ENCODE measurements at regions not wholly inside any gene's neighbourhood (a gene's known extent, or its start where the extent isn't known, plus 50 kb on each side); places are given as distances from the start of the nearest gene placed in this dataset.

GRCh38 chr15:38863381-38863780 lies 298.8 kb upstream of the RASGRP1 start:
- H3K23ac ChIP-seq (ENCODE audit: low read length), result no peak overlapping the region
- no peaks in the 10 kb centered on the region for H3K27me3 ChIP-seq (ENCODE audit: insufficient read depth, low read length)
- WGBS (ENCODE audit: extremely low coverage, insufficient coverage, insufficient read length), result no CpG with 5 or more reads among the region's 4 CpGs

GRCh38 chr15:38864122-38864521 lies 299.5 kb upstream of the RASGRP1 start:
- no peak overlapping the region for H3K4me2 ChIP-seq (ENCODE audit: low read length)
- no peak overlapping the region for H2AFZ ChIP-seq (ENCODE audit: insufficient read depth, low read length, poor library complexity)
- H3K4me1 ChIP-seq (ENCODE audit: control insufficient read depth in 1 of 2, insufficient read depth in 2 of 2, low read length in 2 of 2), result peaks cover 0 to 2% of the 10 kb centered on the region in 2 experiments
- no peaks in the 10 kb centered on the region for H3K27me3 ChIP-seq (ENCODE audit: insufficient read depth, low read length)
- H4K12ac ChIP-seq (ENCODE audit: low read depth, low read length), result no peak overlapping the region
- no peak overlapping the region for H3K9ac ChIP-seq (ENCODE audit: low read length)
- no peaks in the 10 kb centered on the region for H3K36me3 ChIP-seq (ENCODE audit: control insufficient read depth in 1 of 2, insufficient read depth in 2 of 2, low read length in 2 of 2)
- no peak overlapping the region for H3K14ac ChIP-seq (ENCODE audit: low read length)
- H3K9me3 ChIP-seq (ENCODE audit: insufficient read depth, low read depth, low read length), result no peaks in the 10 kb centered on the region
- no peak overlapping the region for H3K23ac ChIP-seq (ENCODE audit: low read length)
- H2BK120ac ChIP-seq (ENCODE audit: insufficient read depth, low read length, poor library complexity), result no peak overlapping the region
- no peak overlapping the region for H2BK5ac ChIP-seq (ENCODE audit: low read depth, low read length, poor library complexity)
- no CpG with 5 or more reads among the region's 3 CpGs for WGBS (ENCODE audit: extremely low coverage, insufficient coverage, insufficient read length)
- peak in 1 of 2 donors; percentile 6 for DNase-seq
- H3K18ac ChIP-seq (ENCODE audit: low read length), result no peak overlapping the region
- H3K79me1 ChIP-seq (ENCODE audit: low read length), result no peaks in the 10 kb centered on the region
- no peaks in the 10 kb centered on the region for H3K79me2 ChIP-seq (ENCODE audit: control insufficient read depth, insufficient read depth, low read length, poor library complexity)
- no peak overlapping the region for H3K4me3 ChIP-seq (ENCODE audit: low read depth, low read length)
- no peak overlapping the region for H3K27ac ChIP-seq (ENCODE audit: low read depth, low read length)
- no peak overlapping the region for H3K4ac ChIP-seq (ENCODE audit: low read depth, low read length)
- H4K91ac ChIP-seq (ENCODE audit: low read depth, low read length), result no peak overlapping the region
- H4K8ac ChIP-seq (ENCODE audit: low read depth, low read length), result no peak overlapping the region
- no peak overlapping the region for H2BK12ac ChIP-seq (ENCODE audit: low read length)
- H2AK5ac ChIP-seq (ENCODE audit: low read length), result no peak overlapping the region

More at GRCh38 chr15:38863381-38863780, 298.8 kb upstream of the RASGRP1 start:
- Histone ChIP-seq H4K8ac (ENCODE audit: low read depth, low read length) (no peak overlapping the region), H3K27ac (ENCODE audit: low read depth, low read length) (no peak overlapping the region), H3K4me3 (ENCODE audit: low read depth, low read length) (no peak overlapping the region), H3K4me2 (ENCODE audit: low read length) (no peak overlapping the region), H3K79me1 (ENCODE audit: low read length) (no peaks in the 10 kb centered on the region), H2AFZ (ENCODE audit: insufficient read depth, low read length, poor library complexity) (no peak overlapping the region), H3K36me3 (ENCODE audit: control insufficient read depth in 1 of 2, insufficient read depth in 2 of 2, low read length in 2 of 2) (no peaks in the 10 kb centered on the region), H2BK12ac (ENCODE audit: low read length) (no peak overlapping the region), H2BK120ac (ENCODE audit: insufficient read depth, low read length, poor library complexity) (no peak overlapping the region), H3K14ac (ENCODE audit: low read length) (no peak overlapping the region), H3K4me1 (ENCODE audit: control insufficient read depth in 1 of 2, insufficient read depth in 2 of 2, low read length in 2 of 2) (peaks cover 0 to 2% of the 10 kb centered on the region in 2 experiments), H2AK5ac (ENCODE audit: low read length) (no peak overlapping the region), H3K9ac (ENCODE audit: low read length) (no peak overlapping the region), H2BK5ac (ENCODE audit: low read depth, low read length, poor library complexity) (no peak overlapping the region), H4K12ac (ENCODE audit: low read depth, low read length) (no peak overlapping the region), H4K91ac (ENCODE audit: low read depth, low read length) (no peak overlapping the region), H3K4ac (ENCODE audit: low read depth, low read length) (no peak overlapping the region), H3K9me3 (ENCODE audit: insufficient read depth, low read depth, low read length) (no peaks in the 10 kb centered on the region), H3K79me2 (ENCODE audit: control insufficient read depth, insufficient read depth, low read length, poor library complexity) (no peaks in the 10 kb centered on the region), H3K18ac (ENCODE audit: low read length) (no peak overlapping the region)
- DNase-seq, result no peak

GRCh38 chr15:38864827-38865581 lies 300.4 kb upstream of the RASGRP1 start:
- Histone ChIP-seq H2BK120ac (ENCODE audit: insufficient read depth, low read length, poor library complexity) (no peak overlapping the region), H3K14ac (ENCODE audit: low read length) (no peak overlapping the region), H4K8ac (ENCODE audit: low read depth, low read length) (no peak overlapping the region), H3K27me3 (ENCODE audit: insufficient read depth, low read length) (no peaks in the 10 kb centered on the region), H3K4me2 (ENCODE audit: low read length) (no peak overlapping the region), H2AFZ (ENCODE audit: insufficient read depth, low read length, poor library complexity) (no peak overlapping the region), H2AK5ac (ENCODE audit: low read length) (no peak overlapping the region), H3K18ac (ENCODE audit: low read length) (no peak overlapping the region), H4K91ac (ENCODE audit: low read depth, low read length) (no peak overlapping the region), H3K79me1 (ENCODE audit: low read length) (no peaks in the 10 kb centered on the region), H3K9ac (ENCODE audit: low read length) (no peak overlapping the region), H3K36me3 (ENCODE audit: control insufficient read depth in 1 of 2, insufficient read depth in 2 of 2, low read length in 2 of 2) (no peaks in the 10 kb centered on the region), H3K9me3 (ENCODE audit: insufficient read depth, low read depth, low read length) (no peaks in the 10 kb centered on the region), H3K23ac (ENCODE audit: low read length) (no peak overlapping the region), H3K4me1 (ENCODE audit: control insufficient read depth in 1 of 2, insufficient read depth in 2 of 2, low read length in 2 of 2) (peaks cover 0 to 2% of the 10 kb centered on the region in 2 experiments), H2BK12ac (ENCODE audit: low read length) (no peak overlapping the region), H4K12ac (ENCODE audit: low read depth, low read length) (no peak overlapping the region), H2BK5ac (ENCODE audit: low read depth, low read length, poor library complexity) (no peak overlapping the region), H3K79me2 (ENCODE audit: control insufficient read depth, insufficient read depth, low read length, poor library complexity) (no peaks in the 10 kb centered on the region), H3K4ac (ENCODE audit: low read depth, low read length) (no peak overlapping the region), H3K4me3 (ENCODE audit: low read depth, low read length) (no peak overlapping the region), H3K27ac (ENCODE audit: low read depth, low read length) (no peak overlapping the region)
- WGBS (ENCODE audit: extremely low coverage, insufficient coverage, insufficient read length), result no CpG with 5 or more reads among the region's 9 CpGs
- no peak for DNase-seq

DNA sequence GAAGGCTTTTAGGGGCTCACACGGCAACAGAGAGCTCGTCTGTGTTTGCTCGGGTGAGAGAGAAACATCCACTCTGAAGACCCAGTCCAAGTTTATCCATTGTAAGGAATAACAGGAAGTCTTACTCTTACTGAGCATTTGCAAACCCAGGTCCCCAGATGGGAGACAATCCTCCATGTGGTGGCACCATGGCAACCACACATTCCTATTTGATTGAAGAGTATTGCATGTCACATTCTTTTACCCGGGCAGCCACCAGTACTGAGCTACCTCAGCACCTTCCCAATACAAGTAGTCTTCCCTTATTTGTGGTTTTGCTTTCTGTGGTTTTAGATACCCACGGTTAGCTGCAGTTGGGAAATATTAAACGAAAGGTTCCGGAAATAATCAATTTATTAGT lies 302.9 kb upstream of the RASGRP1 start:
- Histone ChIP-seq H3K23ac (ENCODE audit: low read length) (no peak overlapping the region), H4K12ac (ENCODE audit: low read depth, low read length) (no peak overlapping the region), H2BK12ac (ENCODE audit: low read length) (no peak overlapping the region), H3K14ac (ENCODE audit: low read length) (no peak overlapping the region), H4K8ac (ENCODE audit: low read depth, low read length) (no peak overlapping the region), H3K4me1 (ENCODE audit: control insufficient read depth in 1 of 2, insufficient read depth in 2 of 2, low read length in 2 of 2) (peaks cover 0 to 2% of the 10 kb centered on the region in 2 experiments), H3K9ac (ENCODE audit: low read length) (no peak overlapping the region), H3K4me3 (ENCODE audit: low read depth, low read length) (no peak overlapping the region), H2AFZ (ENCODE audit: insufficient read depth, low read length, poor library complexity) (no peak overlapping the region), H3K36me3 (ENCODE audit: control insufficient read depth in 1 of 2, insufficient read depth in 2 of 2, low read length in 2 of 2) (no peaks in the 10 kb centered on the region), H3K18ac (ENCODE audit: low read length) (no peak overlapping the region), H2BK5ac (ENCODE audit: low read depth, low read length, poor library complexity) (no peak overlapping the region), H3K27ac (ENCODE audit: low read depth, low read length) (no peak overlapping the region), H3K79me2 (ENCODE audit: control insufficient read depth, insufficient read depth, low read length, poor library complexity) (no peaks in the 10 kb centered on the region), H2BK120ac (ENCODE audit: insufficient read depth, low read length, poor library complexity) (no peak overlapping the region), H3K27me3 (ENCODE audit: insufficient read depth, low read length) (no peaks in the 10 kb centered on the region), H3K4ac (ENCODE audit: low read depth, low read length) (no peak overlapping the region), H3K9me3 (ENCODE audit: insufficient read depth, low read depth, low read length) (peaks cover 1% of the 10 kb centered on the region), H3K79me1 (ENCODE audit: low read length) (no peaks in the 10 kb centered on the region), H2AK5ac (ENCODE audit: low read length) (no peak overlapping the region), H3K4me2 (ENCODE audit: low read length) (no peak overlapping the region), H4K91ac (ENCODE audit: low read depth, low read length) (no peak overlapping the region)
- no CpG with 5 or more reads among the region's 7 CpGs for WGBS (ENCODE audit: extremely low coverage, insufficient coverage, insufficient read length)
- DNase-seq, result peak in 1 of 2 donors; percentile 14

Measured in trophoblast cell (in vitro differentiated cells and primary cell).